Mesodermal cell (in vitro differentiated cells): ENCODE measurements at regions not wholly inside any gene's neighbourhood (a gene's known extent, or its start where the extent isn't known, plus 50 kb on each side); places are given as distances from the start of the nearest gene placed in this dataset.
"Not testable (repeated sequence)": the region's sequence is repeated elsewhere in the genome, so short reads cannot be mapped to it uniquely, and the experiment has no call there.

Experiments
- H3K27ac ChIP-seq: 2 replicates; pipeline ENCODE4 v1.7.0; 2013; ENCODE audit warnings: mild to moderate bottlenecking, low read depth, low read length, moderate library complexity; ENCODE audit not compliant: severe bottlenecking
- H3K36me3 ChIP-seq: 2 replicates; pipeline ENCODE4 v1.7.1; 2013; ENCODE audit warnings: mild to moderate bottlenecking, low read length, moderate library complexity; ENCODE audit not compliant: control insufficient read depth, insufficient read depth
- H3K4me1 ChIP-seq: one replicate; pipeline ENCODE4 v1.7.1; 2013; ENCODE audit warnings: mild to moderate bottlenecking, low read length; ENCODE audit not compliant: insufficient read depth, control insufficient read depth, poor library complexity, severe bottlenecking
- H3K4me3 ChIP-seq: 2 replicates; pipeline ENCODE4 v1.7.0; 2013; ENCODE audit warnings: low read length, control low read depth, mild to moderate bottlenecking; ENCODE audit not compliant: insufficient read depth, poor library complexity, severe bottlenecking; ENCODE audit errors: extremely low read depth
- H3K9me3 ChIP-seq: 2 replicates; pipeline ENCODE4 v1.7.1; 2013; ENCODE audit warnings: mild to moderate bottlenecking, low read length, moderate library complexity; ENCODE audit not compliant: control insufficient read depth
- WGBS, 2 experiments: methylation state at CpG; one replicate each; pipeline ENCODE4 v1.1.5; 2013; ENCODE audit warnings: missing lambda C conversion rate in 2 of 2; ENCODE audit not compliant: insufficient coverage in 2 of 2; 5-methylcytosine and 5-hydroxymethylcytosine counted together

- Histone ChIP-seq H3K4me3 (no peak overlapping the region), H3K9me3 (no peaks in the 10 kb centered on the region), H3K36me3 (no peaks in the 10 kb centered on the region), H3K27ac (no peak overlapping the region), H3K4me1 (no peaks in the 10 kb centered on the region)
- 85 to 97% methylated on average over 3 of the region's 3 CpGs for WGBS, 2 experiments
Observed at GRCh38 chr16:52657924-52658323, 111.0 kb upstream of the TOX3 start.

GRCh38 chr16:52655916-52656315 is 109.0 kb upstream of the TOX3 start:
- WGBS, 2 experiments: 85 to 95% methylated on average over 4 of the region's 7 CpGs
- H3K9me3 ChIP-seq, H3K4me1 ChIP-seq, H3K36me3 ChIP-seq, H3K27ac ChIP-seq, H3K4me3 ChIP-seq: not testable (repeated sequence)

GRCh38 chr16:52655156-52655555 is 108.2 kb upstream of the TOX3 start:
- WGBS, 2 experiments: 93 to 94% methylated on average over 12 to 16 of the region's 17 CpGs
- H3K9me3 ChIP-seq, H3K27ac ChIP-seq, H3K4me3 ChIP-seq, H3K36me3 ChIP-seq, H3K4me1 ChIP-seq: not testable (repeated sequence)

- no peaks in the 10 kb centered on the region for H3K4me1 ChIP-seq
- 89 to 100% methylated on average over 3 of the region's 4 CpGs for WGBS, 2 experiments
- no peaks in the 10 kb centered on the region for H3K9me3 ChIP-seq
- H3K4me3 ChIP-seq: no peak overlapping the region
- H3K27ac ChIP-seq: no peak overlapping the region
- no peaks in the 10 kb centered on the region for H3K36me3 ChIP-seq
Observed at GRCh38 chr16:52652033-52652432, 105.1 kb upstream of the TOX3 start.

GRCh38 chr16:52650789-52651188 is 103.8 kb upstream of the TOX3 start:
- Histone ChIP-seq H3K4me1 (no peaks in the 10 kb centered on the region), H3K27ac (no peak overlapping the region), H3K9me3 (no peaks in the 10 kb centered on the region), H3K4me3 (no peak overlapping the region), H3K36me3 (no peaks in the 10 kb centered on the region)
- 67 to 100% methylated on average over 1 of the region's 3 CpGs for WGBS, 2 experiments

- H3K27ac ChIP-seq: no peak overlapping the region
- 87 to 100% methylated on average over 2 to 3 of the region's 3 CpGs for whole genome bisulfite sequencing, 2 experiments
- no peaks in the 10 kb centered on the region for H3K36me3 ChIP-seq
- no peak overlapping the region for H3K4me3 ChIP-seq
- H3K4me1 ChIP-seq: no peaks in the 10 kb centered on the region
- no peaks in the 10 kb centered on the region for H3K9me3 ChIP-seq
Observed at GRCh38 chr16:52650318-52650717, 103.4 kb upstream of the TOX3 start.

- no peak overlapping the region for H3K4me3 ChIP-seq
- no peaks in the 10 kb centered on the region for H3K4me1 ChIP-seq
- no peak overlapping the region for H3K27ac ChIP-seq
- H3K9me3 ChIP-seq: no peaks in the 10 kb centered on the region
- WGBS, 2 experiments: 80 to 86% methylated on average over 1 of the region's 1 CpG
- no peaks in the 10 kb centered on the region for H3K36me3 ChIP-seq
Observed at GRCh38 chr16:52649870-52650269, 102.9 kb upstream of the TOX3 start.

- 75 to 80% methylated on average over 2 of the region's 2 CpGs for WGBS, 2 experiments
- no peak overlapping the region for H3K27ac ChIP-seq
- no peaks in the 10 kb centered on the region for H3K4me1 ChIP-seq
- H3K4me3 ChIP-seq: no peak overlapping the region
- no peaks in the 10 kb centered on the region for H3K36me3 ChIP-seq
- H3K9me3 ChIP-seq: no peaks in the 10 kb centered on the region
Observed at GRCh38 chr16:52647588-52647987, 100.6 kb upstream of the TOX3 start.

- Histone ChIP-seq H3K36me3 (no peaks in the 10 kb centered on the region), H3K4me3 (no peak overlapping the region), H3K27ac (no peak overlapping the region), H3K4me1 (no peaks in the 10 kb centered on the region), H3K9me3 (no peaks in the 10 kb centered on the region)
- WGBS, 2 experiments: 100% methylated on average over 1 of the region's 3 CpGs; no CpG with 5 or more reads in 1 of the 2 experiments
Observed at GRCh38 chr16:52643006-52643405, 96.1 kb upstream of the TOX3 start.

- WGBS, 2 experiments: 89% methylated on average over 1 of the region's 5 CpGs
- Histone ChIP-seq H3K4me1 (no peaks in the 10 kb centered on the region), H3K27ac (no peak overlapping the region), H3K4me3 (no peak overlapping the region), H3K9me3 (peaks cover 4% of the 10 kb centered on the region), H3K36me3 (no peaks in the 10 kb centered on the region)
Observed at GRCh38 chr16:52634528-52634927, 87.6 kb upstream of the TOX3 start.

GRCh38 chr16:52634104-52634503 is 87.2 kb upstream of the TOX3 start:
- WGBS, 2 experiments: 82 to 95% methylated on average over 2 to 3 of the region's 3 CpGs
- Histone ChIP-seq H3K27ac (no peak overlapping the region), H3K4me3 (no peak overlapping the region), H3K9me3 (peaks cover 4% of the 10 kb centered on the region), H3K36me3 (no peaks in the 10 kb centered on the region), H3K4me1 (no peaks in the 10 kb centered on the region)

- Histone ChIP-seq H3K4me3 (no peak overlapping the region), H3K4me1 (no peaks in the 10 kb centered on the region), H3K27ac (no peak overlapping the region), H3K36me3 (no peaks in the 10 kb centered on the region), H3K9me3 (peaks cover 4% of the 10 kb centered on the region)
- WGBS, 2 experiments: 88 to 91% methylated on average over 4 of the region's 6 CpGs
Observed at GRCh38 chr16:52633230-52633629, 86.3 kb upstream of the TOX3 start.
